HCT116 (cell line): ENCODE measurements at regions not wholly inside any gene's neighbourhood (a gene's known extent, or its start where the extent isn't known, plus 50 kb on each side); places are given as distances from the start of the nearest gene placed in this dataset.

Experiments used
- ATAC-seq: fragments of 200-7000 bp; cut with Tn5 transposase; 2 replicates; pipeline ENCODE4 v1.9.1; 2020; ENCODE audit warnings: mild to moderate bottlenecking, moderate library complexity
- BruUV-seq: library from RNA; stranded (reverse); fragments of 400-500 nt; replicated peaks from 2 replicates; lab custom pipeline; 2021; lab: Mats Ljungman, UMichigan
- CTCF ChIA-PET: fragments of 300-600 bp; sonication (Branson Sonifier 250); formaldehyde crosslinking; loops from one replicate; lab custom pipeline; 2021; ENCODE audit warnings: antibody characterized with exemption; lab: Charles Lee
- POLR2A ChIA-PET: fragments of 300-600, 350-600 bp; sonication (Branson Sonifier 250); formaldehyde crosslinking; loops from one replicate; lab custom pipeline; 2021; ENCODE audit warnings: antibody characterized with exemption; lab: Charles Lee
- RAD21 ChIA-PET, 2 experiments: fragments of 300-600 bp; sonication (Branson Sonifier 250); formaldehyde crosslinking; loops; one replicate each; lab custom pipeline; 2023; ENCODE audit warnings: low total read pairs in 2 of 2; ENCODE audit not compliant: uncharacterized antibody in 2 of 2, unreplicated experiment in 2 of 2, low non-redundant PET in 1 of 2; lab: Charles Lee
- DNase-seq: peaks from one replicate; pipeline ENCODE4 v3.0.0-alpha.2; 2010; ENCODE audit warnings: low read depth, low spot score
- H2AFZ ChIP-seq: fragments of 200-600 bp; shearing (Covaris generic), sonication (generic); 2 replicates; pipeline ENCODE4 v1.6.1; 2017; ENCODE audit warnings: low read depth, mixed run types, mixed read lengths, antibody characterized with exemption, low read length; ENCODE audit not compliant: poor library complexity, severe bottlenecking
- H3K27ac ChIP-seq: 2 replicates; pipeline ENCODE4 v1.5.1; 2012; ENCODE audit warnings: low read depth, low read length
- H3K27me3 ChIP-seq: fragments of 200-600 bp; sonication (generic); 2 replicates; pipeline ENCODE4 v1.6.1; 2016; ENCODE audit warnings: mixed run types, low read length, mixed read lengths; ENCODE audit not compliant: insufficient read depth
- H3K36me3 ChIP-seq, 2 experiments: fragments of 200-500 bp in 1 of 2; fragments of 200-600 bp in 1 of 2; sonication (Bioruptor generic) in 1 of 2; sonication (generic) in 1 of 2; 2 replicates each; pipeline versions ENCODE4 v1.5.1 to v1.6.1; 2014 to 2016; ENCODE audit warnings: low read length in 2 of 2, inconsistent platforms in 1 of 2, mixed read lengths in 1 of 2, mixed run types in 1 of 2; ENCODE audit not compliant: insufficient read depth in 2 of 2, control insufficient read depth in 1 of 2
- H3K4me1 ChIP-seq, 2 experiments: fragments of 200-600 bp in 1 of 2; sonication (generic) in 1 of 2; 2 replicates each; pipeline versions ENCODE4 v1.5.1 to v1.6.1; 2012 to 2017; ENCODE audit warnings: low read length in 2 of 2, inconsistent platforms in 1 of 2, mild to moderate bottlenecking in 1 of 2, mixed read lengths in 1 of 2, mixed run types in 1 of 2, moderate library complexity in 1 of 2; ENCODE audit not compliant: insufficient read depth in 2 of 2, control insufficient read depth in 1 of 2
- H3K4me2 ChIP-seq: fragments of 200-600 bp; sonication (generic); 2 replicates; pipeline ENCODE4 v1.6.1; 2017; ENCODE audit warnings: mixed run types, low read length, mixed read lengths
- H3K4me3 ChIP-seq, 2 experiments: fragments of 200-600 bp in 1 of 2; sonication (generic) in 1 of 2; replicated peaks in 1 of 2; 2 replicates each; pipeline ENCODE4 v1.5.1; 2011 to 2016; ENCODE audit warnings: low read length in 2 of 2, control low read depth in 1 of 2, low read depth in 1 of 2, mild to moderate bottlenecking in 1 of 2, mixed read lengths in 1 of 2, mixed run types in 1 of 2
- H3K79me2 ChIP-seq: fragments of 200-600 bp; sonication (generic); 2 replicates; pipeline ENCODE4 v1.6.1; 2017; ENCODE audit warnings: mild to moderate bottlenecking, mixed run types, low read length, moderate library complexity, mixed read lengths; ENCODE audit not compliant: insufficient read depth
- H3K9ac ChIP-seq: fragments of 200-600 bp; sonication (generic); 2 replicates; pipeline ENCODE4 v1.6.1; 2016; ENCODE audit warnings: low read length, mixed read lengths
- H3K9me2 ChIP-seq: fragments of 200-600 bp; sonication (generic), shearing (Covaris generic); 2 replicates; pipeline ENCODE4 v1.6.1; 2017; ENCODE audit warnings: mixed run types, mild to moderate bottlenecking, moderate library complexity; ENCODE audit not compliant: insufficient read depth
- H3K9me3 ChIP-seq, 2 experiments: fragments of 200-500 bp in 1 of 2; fragments of 200-600 bp in 1 of 2; sonication (Bioruptor generic) in 1 of 2; sonication (generic) in 1 of 2; 2 replicates each; pipeline ENCODE4 v1.6.1; 2014 to 2017; ENCODE audit warnings: low read length in 2 of 2, mixed read lengths in 2 of 2, inconsistent platforms in 1 of 2, low read depth in 1 of 2, mild to moderate bottlenecking in 1 of 2, mixed run types in 1 of 2, moderate library complexity in 1 of 2; ENCODE audit not compliant: control insufficient read depth in 1 of 2, insufficient read depth in 1 of 2
- H4K20me1 ChIP-seq: fragments of 200-600 bp; sonication (generic), shearing (Covaris generic); 2 replicates; pipeline ENCODE4 v1.6.1; 2017; ENCODE audit warnings: mixed run types, mild to moderate bottlenecking, moderate library complexity; ENCODE audit not compliant: insufficient read depth
- ATF3 ChIP-seq: IDR thresholded peaks from 2 replicates; pipeline ENCODE4 v1.6.1; 2012
- CBX3 ChIP-seq: IDR thresholded peaks from 2 replicates; pipeline ENCODE4 v1.6.1; 2012; ENCODE audit warnings: low read depth
- CEBPB ChIP-seq: IDR thresholded peaks from 2 replicates; pipeline ENCODE4 v1.6.1; 2012; ENCODE audit warnings: low read depth
- EGR1 ChIP-seq: IDR thresholded peaks from 2 replicates; pipeline ENCODE4 v1.6.1; 2012; ENCODE audit warnings: low read depth
- ELF1 ChIP-seq: IDR thresholded peaks from 2 replicates; pipeline ENCODE4 v1.6.1; 2012; ENCODE audit warnings: low read depth, borderline replicate concordance
- EZH2 ChIP-seq: fragments of 200-600 bp; sonication (generic); IDR thresholded peaks from 2 replicates; pipeline ENCODE4 v1.6.1; 2017; ENCODE audit warnings: antibody characterized with exemption, mixed run types
- FOSL1 ChIP-seq: IDR thresholded peaks from 2 replicates; pipeline ENCODE4 v1.6.1; 2012; ENCODE audit warnings: low read depth
- POLR2A ChIP-seq: IDR thresholded peaks from 2 replicates; pipeline ENCODE4 v1.7.0; 2011; ENCODE audit warnings: borderline replicate concordance; ENCODE audit not compliant: insufficient read depth, insufficient read length; ENCODE audit errors: extremely low read depth
- POLR2AphosphoS5 ChIP-seq: IDR thresholded peaks from 2 replicates; pipeline ENCODE4 v1.6.1; 2011; ENCODE audit warnings: mild to moderate bottlenecking, low read depth, low read length, moderate library complexity
- RAD21 ChIP-seq: IDR thresholded peaks from 2 replicates; pipeline ENCODE4 v1.6.1; 2012; ENCODE audit warnings: low read depth, mild to moderate bottlenecking
- REST ChIP-seq: IDR thresholded peaks from 2 replicates; pipeline ENCODE4 v1.6.1; 2012; ENCODE audit warnings: low read depth
- SIN3A ChIP-seq: IDR thresholded peaks from 2 replicates; pipeline ENCODE4 v1.6.1; 2012; ENCODE audit warnings: low read depth
- SP1 ChIP-seq: IDR thresholded peaks from 2 replicates; pipeline ENCODE4 v1.6.1; 2012; ENCODE audit warnings: low read depth
- SRF ChIP-seq: IDR thresholded peaks from 2 replicates; pipeline ENCODE4 v1.6.1; 2012; ENCODE audit warnings: low read depth
- TCF7L2 ChIP-seq: IDR thresholded peaks from 2 replicates; pipeline ENCODE4 v1.7.0; 2011; ENCODE audit warnings: borderline replicate concordance, inconsistent platforms; ENCODE audit not compliant: insufficient read depth, insufficient read length; ENCODE audit errors: extremely low read depth
- YY1 ChIP-seq: IDR thresholded peaks from 2 replicates; pipeline ENCODE4 v1.6.1; 2011; ENCODE audit warnings: low read length, low read depth, moderate library complexity, mild to moderate bottlenecking; ENCODE audit not compliant: insufficient replicate concordance; ENCODE audit errors: extremely low read depth
- ZBTB33 ChIP-seq: IDR thresholded peaks from 2 replicates; pipeline ENCODE4 v1.6.1; 2011; ENCODE audit warnings: mild to moderate bottlenecking, low read length, moderate library complexity; ENCODE audit not compliant: insufficient replicate concordance; ENCODE audit errors: extremely low read depth
- intact Hi-C: fragments of 100-400 bp; cut with micrococcal nuclease; formaldehyde crosslinking; loops from 2 replicates; pipeline ENCODE4 v1.10.0; 2022
- TF ChIP-seq, protein P1 (sequence below): IDR thresholded peaks from 2 replicates; pipeline ENCODE4 v1.6.1; 2012

- DNase-seq (no peak), ATAC-seq (no peak)
- H3K9me2 ChIP-seq, result no peaks in the 10 kb centered on the region
- no peak overlapping the region for H3K4me3 ChIP-seq
- no TSS peak for BruUV-seq
- H3K27ac ChIP-seq, result no peak overlapping the region
- no peaks in the 10 kb centered on the region; a peak in 1 of 4 replicates for H3K36me3 ChIP-seq
- POLR2A ChIA-PET, result no interaction called here
- TF ChIP-seq EZH2 (no peak), SRF (no peak), REST (no peak), TCF7L2 (no peak), ZBTB33 (no peak), POLR2A (no peak), FOSL1 (no peak), SIN3A (no peak), EGR1 (no peak), ELF1 (no peak), POLR2AphosphoS5 (no peak), SP1 (no peak), ATF3 (no peak), CBX3 (no peak), YY1 (no peak), RAD21 (no peak), CEBPB (no peak)
- TF ChIP-seq, protein P1, sequence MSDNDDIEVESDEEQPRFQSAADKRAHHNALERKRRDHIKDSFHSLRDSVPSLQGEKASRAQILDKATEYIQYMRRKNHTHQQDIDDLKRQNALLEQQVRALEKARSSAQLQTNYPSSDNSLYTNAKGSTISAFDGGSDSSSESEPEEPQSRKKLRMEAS, result no peak
- no peaks in the 10 kb centered on the region for H4K20me1 ChIP-seq
- H2AFZ ChIP-seq, result no peak overlapping the region
- no peaks in the 10 kb centered on the region for H3K27me3 ChIP-seq
- CTCF ChIA-PET, result no interaction called here
- RAD21 ChIA-PET, result no interaction called here
- H3K9ac ChIP-seq, result no peak overlapping the region
- H3K4me2 ChIP-seq, result no peak overlapping the region
- no peaks in the 10 kb centered on the region for H3K4me1 ChIP-seq
- intact Hi-C loops, result no loop called here
- no peaks in the 10 kb centered on the region for H3K79me2 ChIP-seq
- H3K9me3 ChIP-seq, result peaks cover 5 to 15% of the 10 kb centered on the region in 2 experiments; a peak in 2 of 4 replicates
Observed at GRCh38 chr14:81868172-81868571, 334.5 kb upstream of the SEL1L start.
